Stimulated activated CD8-positive, alpha-beta memory T cell treated with anti-CD3 and anti-CD28 coated beads, Interleukin-7, amount 100 ng/mL, for 48 hours (primary cell): ENCODE measurements at regions not wholly inside any gene's neighbourhood (a gene's known extent, or its start where the extent isn't known, plus 50 kb on each side); places are given as distances from the start of the nearest gene placed in this dataset.

Experiments used
- DNase-seq, 2 donors: peaks; one replicate each; pipeline ENCODE4 v3.0.0-alpha.2; 2020; ENCODE audit warnings: low read depth in 1 of 2; ENCODE audit errors: extremely low read depth in 1 of 2

GRCh38 chr12:98243190-98243589 is 272.2 kb upstream of the TMPO start:
- DNase-seq = no peak

GRCh38 chr12:98244136-98244535 is 271.3 kb upstream of the TMPO start:
- DNase-seq = no peak

- no peak for DNase-seq
These were observed 262.0 kb upstream of the TMPO start for GRCh38 chr12:98253207-98254037.

- DNase-seq = no peak
These were observed 258.6 kb upstream of the TMPO start for GRCh38 chr12:98256830-98257229.

GRCh38 chr12:98259693-98260092 is 255.7 kb upstream of the TMPO start:
- DNase-seq = no peak

- no peak for DNase-seq
These were observed 255.1 kb upstream of the TMPO start for GRCh38 chr12:98260276-98260675.

- no peak for DNase-seq
These were observed 252.5 kb upstream of the TMPO start for GRCh38 chr12:98262902-98263301.

GRCh38 chr12:98274430-98275130 is 240.8 kb upstream of the TMPO start:
- no peak for DNase-seq

GRCh38 chr12:98275131-98275475 is 240.3 kb upstream of the TMPO start:
- DNase-seq = no peak

- DNase-seq = no peak
These were observed 235.2 kb upstream of the TMPO start for GRCh38 chr12:98280152-98280551.

GRCh38 chr12:98280621-98281020 is 234.8 kb upstream of the TMPO start:
- DNase-seq = no peak

- DNase-seq = no peak
These were observed 223.6 kb upstream of the TMPO start for GRCh38 chr12:98291828-98292227.

- DNase-seq = no peak
These were observed 221.2 kb upstream of the TMPO start for GRCh38 chr12:98294051-98294805.

- DNase-seq = no peak
These were observed 219.7 kb upstream of the TMPO start for GRCh38 chr12:98295681-98296080.

GRCh38 chr12:98296462-98297079 is 218.8 kb upstream of the TMPO start:
- no peak for DNase-seq

- no peak for DNase-seq
These were observed 217.9 kb upstream of the TMPO start for GRCh38 chr12:98297538-98297937.

GRCh38 chr12:98308141-98308540 is 207.2 kb upstream of the TMPO start:
- no peak for DNase-seq

- no peak for DNase-seq
These were observed 197.2 kb upstream of the TMPO start for GRCh38 chr12:98317939-98318899.

GRCh38 chr12:98319716-98320425 is 195.5 kb upstream of the TMPO start:
- DNase-seq = no peak

GRCh38 chr12:98325003-98325402 is 190.4 kb upstream of the TMPO start:
- no peak for DNase-seq
